HepG2 (cell line): ENCODE measurements at regions not wholly inside any gene's neighbourhood (a gene's known extent, or its start where the extent isn't known, plus 50 kb on each side); places are given as distances from the start of the nearest gene placed in this dataset.
"Not testable (repeated sequence)": the region's sequence is repeated elsewhere in the genome, so short reads cannot be mapped to it uniquely, and the experiment has no call there.

ENCODE experiments used
- ATF1 ChIP-seq: IDR thresholded peaks from 2 replicates; pipeline ENCODE4 v1.6.1; 2016; ENCODE audit warnings: mild to moderate bottlenecking, control low read depth
- GATAD2A ChIP-seq: IDR thresholded peaks from 2 replicates; pipeline ENCODE4 v1.6.1; 2016
- HMG20A ChIP-seq: IDR thresholded peaks from 2 replicates; pipeline ENCODE4 v1.6.1; 2016; ENCODE audit warnings: borderline replicate concordance
- KDM4B ChIP-seq: sonication (generic); formaldehyde crosslinking; IDR thresholded peaks from 2 replicates; pipeline ENCODE4 v1.4.0; 2020; ENCODE audit warnings: missing genetic modification reagents
- MLX ChIP-seq: IDR thresholded peaks from 2 replicates; pipeline ENCODE4 v1.6.1; 2016
- PCBP1 ChIP-seq: fragments of 200-400 bp; formaldehyde crosslinking; IDR thresholded peaks from 2 replicates; pipeline ENCODE4 v1.6.1; 2017; ENCODE audit warnings: mild to moderate bottlenecking, low read depth, low read length, borderline replicate concordance
- POLR2AphosphoS2 ChIP-seq: IDR thresholded peaks from 2 replicates; pipeline ENCODE4 v1.6.1; 2011; ENCODE audit warnings: low read depth, low read length, improper control_type of control experiment
- ZNF20 ChIP-seq: sonication (generic); formaldehyde crosslinking; IDR thresholded peaks from 2 replicates; pipeline ENCODE4 v1.4.0; 2020; ENCODE audit warnings: mild to moderate bottlenecking, moderate library complexity, missing genetic modification reagents
- ZNF263 ChIP-seq: sonication (generic); formaldehyde crosslinking; IDR thresholded peaks from 2 replicates; pipeline ENCODE4 v1.4.0; 2020; ENCODE audit warnings: missing genetic modification reagents
- ZNF615 ChIP-seq: sonication (generic); formaldehyde crosslinking; IDR thresholded peaks from 2 replicates; pipeline ENCODE4 v1.5.0; 2020; ENCODE audit warnings: mild to moderate bottlenecking, missing genetic modification reagents, borderline replicate concordance
- ZNF773 ChIP-seq: sonication (generic); formaldehyde crosslinking; IDR thresholded peaks from 2 replicates; pipeline ENCODE4 v1.4.0; 2020; ENCODE audit warnings: missing genetic modification reagents, borderline replicate concordance
- TF ChIP-seq, protein P1 (sequence below): sonication (generic); formaldehyde crosslinking; IDR thresholded peaks from 2 replicates; pipeline ENCODE4 v1.5.0; 2020; ENCODE audit warnings: mild to moderate bottlenecking, missing genetic modification reagents, moderate library complexity
- TF ChIP-seq, protein P2 (sequence below): sonication (generic); formaldehyde crosslinking; IDR thresholded peaks from 2 replicates; pipeline ENCODE4 v1.5.1; 2020; ENCODE audit warnings: mild to moderate bottlenecking, missing genetic modification reagents, borderline replicate concordance

DNA sequence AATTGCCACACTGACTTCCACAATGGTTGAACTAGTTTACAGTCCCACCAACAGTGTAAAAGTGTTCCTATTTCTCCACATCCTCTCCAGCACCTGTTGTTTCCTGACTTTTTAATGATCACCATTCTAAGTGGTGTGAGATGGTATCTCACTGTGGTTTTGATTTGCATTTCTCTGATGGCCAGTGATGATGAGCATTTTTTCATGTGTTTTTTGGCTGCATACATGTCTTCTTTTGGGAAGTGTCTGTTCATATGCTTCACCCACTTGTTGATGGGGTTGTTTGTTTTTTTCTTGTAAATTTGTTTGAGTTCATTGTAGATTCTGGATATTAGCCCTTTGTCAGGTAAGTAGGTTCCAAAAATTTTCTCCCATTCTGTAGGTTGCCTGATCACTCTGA, 148.5 kb upstream of the ACTBL2 start:
- not testable (repeated sequence) for TF ChIP-seq ATF1; ZNF615 (CRISPR knock-in tag); POLR2AphosphoS2; PCBP1; HMG20A (CRISPR knock-in tag); MLX (CRISPR knock-in tag); ZNF773 (CRISPR knock-in tag); ZNF263; KDM4B; ZNF20 (CRISPR knock-in tag); GATAD2A (CRISPR knock-in tag)
- TF ChIP-seq, protein P1, sequence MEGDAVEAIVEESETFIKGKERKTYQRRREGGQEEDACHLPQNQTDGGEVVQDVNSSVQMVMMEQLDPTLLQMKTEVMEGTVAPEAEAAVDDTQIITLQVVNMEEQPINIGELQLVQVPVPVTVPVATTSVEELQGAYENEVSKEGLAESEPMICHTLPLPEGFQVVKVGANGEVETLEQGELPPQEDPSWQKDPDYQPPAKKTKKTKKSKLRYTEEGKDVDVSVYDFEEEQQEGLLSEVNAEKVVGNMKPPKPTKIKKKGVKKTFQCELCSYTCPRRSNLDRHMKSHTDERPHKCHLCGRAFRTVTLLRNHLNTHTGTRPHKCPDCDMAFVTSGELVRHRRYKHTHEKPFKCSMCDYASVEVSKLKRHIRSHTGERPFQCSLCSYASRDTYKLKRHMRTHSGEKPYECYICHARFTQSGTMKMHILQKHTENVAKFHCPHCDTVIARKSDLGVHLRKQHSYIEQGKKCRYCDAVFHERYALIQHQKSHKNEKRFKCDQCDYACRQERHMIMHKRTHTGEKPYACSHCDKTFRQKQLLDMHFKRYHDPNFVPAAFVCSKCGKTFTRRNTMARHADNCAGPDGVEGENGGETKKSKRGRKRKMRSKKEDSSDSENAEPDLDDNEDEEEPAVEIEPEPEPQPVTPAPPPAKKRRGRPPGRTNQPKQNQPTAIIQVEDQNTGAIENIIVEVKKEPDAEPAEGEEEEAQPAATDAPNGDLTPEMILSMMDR (CRISPR knock-in tag) = not testable (repeated sequence)
- TF ChIP-seq, protein P2, sequence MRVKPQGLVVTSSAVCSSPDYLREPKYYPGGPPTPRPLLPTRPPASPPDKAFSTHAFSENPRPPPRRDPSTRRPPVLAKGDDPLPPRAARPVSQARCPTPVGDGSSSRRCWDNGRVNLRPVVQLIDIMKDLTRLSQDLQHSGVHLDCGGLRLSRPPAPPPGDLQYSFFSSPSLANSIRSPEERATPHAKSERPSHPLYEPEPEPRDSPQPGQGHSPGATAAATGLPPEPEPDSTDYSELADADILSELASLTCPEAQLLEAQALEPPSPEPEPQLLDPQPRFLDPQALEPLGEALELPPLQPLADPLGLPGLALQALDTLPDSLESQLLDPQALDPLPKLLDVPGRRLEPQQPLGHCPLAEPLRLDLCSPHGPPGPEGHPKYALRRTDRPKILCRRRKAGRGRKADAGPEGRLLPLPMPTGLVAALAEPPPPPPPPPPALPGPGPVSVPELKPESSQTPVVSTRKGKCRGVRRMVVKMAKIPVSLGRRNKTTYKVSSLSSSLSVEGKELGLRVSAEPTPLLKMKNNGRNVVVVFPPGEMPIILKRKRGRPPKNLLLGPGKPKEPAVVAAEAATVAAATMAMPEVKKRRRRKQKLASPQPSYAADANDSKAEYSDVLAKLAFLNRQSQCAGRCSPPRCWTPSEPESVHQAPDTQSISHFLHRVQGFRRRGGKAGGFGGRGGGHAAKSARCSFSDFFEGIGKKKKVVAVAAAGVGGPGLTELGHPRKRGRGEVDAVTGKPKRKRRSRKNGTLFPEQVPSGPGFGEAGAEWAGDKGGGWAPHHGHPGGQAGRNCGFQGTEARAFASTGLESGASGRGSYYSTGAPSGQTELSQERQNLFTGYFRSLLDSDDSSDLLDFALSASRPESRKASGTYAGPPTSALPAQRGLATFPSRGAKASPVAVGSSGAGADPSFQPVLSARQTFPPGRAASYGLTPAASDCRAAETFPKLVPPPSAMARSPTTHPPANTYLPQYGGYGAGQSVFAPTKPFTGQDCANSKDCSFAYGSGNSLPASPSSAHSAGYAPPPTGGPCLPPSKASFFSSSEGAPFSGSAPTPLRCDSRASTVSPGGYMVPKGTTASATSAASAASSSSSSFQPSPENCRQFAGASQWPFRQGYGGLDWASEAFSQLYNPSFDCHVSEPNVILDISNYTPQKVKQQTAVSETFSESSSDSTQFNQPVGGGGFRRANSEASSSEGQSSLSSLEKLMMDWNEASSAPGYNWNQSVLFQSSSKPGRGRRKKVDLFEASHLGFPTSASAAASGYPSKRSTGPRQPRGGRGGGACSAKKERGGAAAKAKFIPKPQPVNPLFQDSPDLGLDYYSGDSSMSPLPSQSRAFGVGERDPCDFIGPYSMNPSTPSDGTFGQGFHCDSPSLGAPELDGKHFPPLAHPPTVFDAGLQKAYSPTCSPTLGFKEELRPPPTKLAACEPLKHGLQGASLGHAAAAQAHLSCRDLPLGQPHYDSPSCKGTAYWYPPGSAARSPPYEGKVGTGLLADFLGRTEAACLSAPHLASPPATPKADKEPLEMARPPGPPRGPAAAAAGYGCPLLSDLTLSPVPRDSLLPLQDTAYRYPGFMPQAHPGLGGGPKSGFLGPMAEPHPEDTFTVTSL (CRISPR knock-in tag) = not testable (repeated sequence)
